ENCODE measurements at regions not wholly inside any gene's neighbourhood (a gene's known extent, or its start where the extent isn't known, plus 50 kb on each side); places are given as distances from the start of the nearest gene placed in this dataset.

- TF ChIP-seq CTCF (conservative IDR thresholded peaks at IDR 0.05) (peak; percentile 25; the same call in 1 of the 2 replicates), EZH2 (IDR thresholded peaks at IDR 0.05; ENCODE audit: low read depth) (no peak)
- ChIA-PET POLR2A (ENCODE audit: unreplicated experiment) (no interaction called here), CTCF (interaction anchor here (1.0 kb wide), 1 partner anchor 1213 kb away, joined by 3 read pairs; no protein-coding TSS in a partner anchor)
- no TSS peak for BruUV-seq (replicated peaks)
- Histone ChIP-seq H3K9me3 (ENCODE audit: insufficient read depth, low read depth) (no peaks in the 10 kb centered on the region), H3K36me3 (ENCODE audit: low read depth) (no peaks in the 10 kb centered on the region), H2AFZ (no peak overlapping the region), H3K4me3 (no peak overlapping the region), H3K79me2 (ENCODE audit: low read depth) (no peaks in the 10 kb centered on the region), H3K27ac (no peak overlapping the region), H3K9me2 (ENCODE audit: insufficient read depth) (no peaks in the 10 kb centered on the region), H4K20me1 (ENCODE audit: insufficient read depth) (no peaks in the 10 kb centered on the region), H3K4me1 (replicated peaks; ENCODE audit: insufficient read depth) (no peaks in the 10 kb centered on the region), H3K4me2 (no peak overlapping the region), H3F3A (ENCODE audit: insufficient read depth, low read depth) (no peaks in the 10 kb centered on the region), H3K27me3 (ENCODE audit: insufficient read depth, low read depth) (no peaks in the 10 kb centered on the region)
- no peak for DNase-seq
- intact Hi-C loops (cut with micrococcal nuclease; ENCODE audit: unreplicated experiment) = loop anchor here (5.0 kb wide), 1 partner anchor 952 kb away; no protein-coding TSS in a partner anchor
Measured at GRCh38 chr16:52069866-52070265, 477.1 kb downstream of the TOX3 start.

- H3F3A ChIP-seq (ENCODE audit: insufficient read depth, low read depth) = no peaks in the 10 kb centered on the region
- DNase-seq = no peak
- intact Hi-C loops (cut with micrococcal nuclease; ENCODE audit: unreplicated experiment) = loop anchor here (5.0 kb wide), 1 partner anchor 954 kb away; no protein-coding TSS in a partner anchor
- H3K4me1 ChIP-seq (replicated peaks; ENCODE audit: insufficient read depth) = no peaks in the 10 kb centered on the region
- ChIA-PET CTCF (interaction anchor here (0.7 kb wide), 1 partner anchor 1476 kb away, joined by 5 read pairs; no protein-coding TSS in a partner anchor), POLR2A (ENCODE audit: unreplicated experiment) (no interaction called here)
- H2AFZ ChIP-seq = no peak overlapping the region
- H3K79me2 ChIP-seq (ENCODE audit: low read depth) = no peaks in the 10 kb centered on the region
- no peaks in the 10 kb centered on the region for H3K9me3 ChIP-seq (ENCODE audit: insufficient read depth, low read depth)
- no peaks in the 10 kb centered on the region for H3K9me2 ChIP-seq (ENCODE audit: insufficient read depth)
- H3K4me3 ChIP-seq = no peak overlapping the region
- no peaks in the 10 kb centered on the region for H4K20me1 ChIP-seq (ENCODE audit: insufficient read depth)
- no peaks in the 10 kb centered on the region for H3K36me3 ChIP-seq (ENCODE audit: low read depth)
- no peak overlapping the region for H3K4me2 ChIP-seq
- H3K27ac ChIP-seq = no peak overlapping the region
- no TSS peak for BruUV-seq (replicated peaks)
- no peak for TF ChIP-seq EZH2 (IDR thresholded peaks at IDR 0.05; ENCODE audit: low read depth)
- H3K27me3 ChIP-seq (ENCODE audit: insufficient read depth, low read depth) = no peaks in the 10 kb centered on the region
Measured at GRCh38 chr16:52068447-52069074, 478.4 kb downstream of the TOX3 start.

- H3K27me3 ChIP-seq (ENCODE audit: insufficient read depth, low read depth) = no peaks in the 10 kb centered on the region
- no peaks in the 10 kb centered on the region for H3K79me2 ChIP-seq (ENCODE audit: low read depth)
- no TSS peak for BruUV-seq (replicated peaks)
- ChIA-PET CTCF (no interaction called here), POLR2A (ENCODE audit: unreplicated experiment) (no interaction called here)
- no peak overlapping the region for H3K4me3 ChIP-seq
- H3K9me3 ChIP-seq (ENCODE audit: insufficient read depth, low read depth) = no peaks in the 10 kb centered on the region
- H3K4me1 ChIP-seq (replicated peaks; ENCODE audit: insufficient read depth) = no peaks in the 10 kb centered on the region
- no peaks in the 10 kb centered on the region for H3K9me2 ChIP-seq (ENCODE audit: insufficient read depth)
- H3K36me3 ChIP-seq (ENCODE audit: low read depth) = no peaks in the 10 kb centered on the region
- H3K27ac ChIP-seq = no peak overlapping the region
- TF ChIP-seq EZH2 (IDR thresholded peaks at IDR 0.05; ENCODE audit: low read depth) = no peak
- TF ChIP-seq CTCF (conservative IDR thresholded peaks at IDR 0.05) = no peak
- DNase-seq = no peak
- H2AFZ ChIP-seq = no peak overlapping the region
- H4K20me1 ChIP-seq (ENCODE audit: insufficient read depth) = no peaks in the 10 kb centered on the region
- intact Hi-C loops (cut with micrococcal nuclease; ENCODE audit: unreplicated experiment) = loop anchor here (5.0 kb wide), 1 partner anchor 955 kb away; no protein-coding TSS in a partner anchor
- H3F3A ChIP-seq (ENCODE audit: insufficient read depth, low read depth) = no peaks in the 10 kb centered on the region
- H3K4me2 ChIP-seq = no peak overlapping the region
Measured at GRCh38 chr16:52066962-52067361, 480.0 kb downstream of the TOX3 start.

GRCh38 chr16:52056259-52056658, 490.7 kb downstream of the TOX3 start:
- POLR2A ChIA-PET (ENCODE audit: unreplicated experiment) = no interaction called here
- no peak for DNase-seq
- H3K9me3 ChIP-seq (ENCODE audit: insufficient read depth, low read depth) = no peaks in the 10 kb centered on the region
- H3K4me3 ChIP-seq = no peak overlapping the region
- no peaks in the 10 kb centered on the region for H3K27me3 ChIP-seq (ENCODE audit: insufficient read depth, low read depth)
- CTCF ChIA-PET = no interaction called here
- H2AFZ ChIP-seq = no peak overlapping the region
- H3F3A ChIP-seq (ENCODE audit: insufficient read depth, low read depth) = no peaks in the 10 kb centered on the region
- no peak for TF ChIP-seq EZH2 (IDR thresholded peaks at IDR 0.05; ENCODE audit: low read depth)
- no peak for TF ChIP-seq CTCF (conservative IDR thresholded peaks at IDR 0.05)
- H3K4me2 ChIP-seq = no peak overlapping the region
- no peaks in the 10 kb centered on the region for H3K9me2 ChIP-seq (ENCODE audit: insufficient read depth)
- H3K4me1 ChIP-seq (replicated peaks; ENCODE audit: insufficient read depth) = no peaks in the 10 kb centered on the region
- intact Hi-C loops (cut with micrococcal nuclease; ENCODE audit: unreplicated experiment) = no loop called here
- H3K36me3 ChIP-seq (ENCODE audit: low read depth) = no peaks in the 10 kb centered on the region
- no peak overlapping the region for H3K27ac ChIP-seq
- no peaks in the 10 kb centered on the region for H3K79me2 ChIP-seq (ENCODE audit: low read depth)
- BruUV-seq (replicated peaks) = no TSS peak
- H4K20me1 ChIP-seq (ENCODE audit: insufficient read depth) = no peaks in the 10 kb centered on the region
